Ishikawa (cell line): ENCODE measurements at regions not wholly inside any gene's neighbourhood (a gene's known extent, or its start where the extent isn't known, plus 50 kb on each side); places are given as distances from the start of the nearest gene placed in this dataset.

Source experiments
- CEBPB ChIP-seq: IDR thresholded peaks from 2 replicates; pipeline ENCODE4 v1.6.1; 2012
- CREB1 ChIP-seq: IDR thresholded peaks from 2 replicates; pipeline ENCODE4 v1.6.1; 2012; ENCODE audit warnings: low read depth
- EGR1 ChIP-seq: IDR thresholded peaks from 2 replicates; pipeline ENCODE4 v1.6.1; 2012
- EP300 ChIP-seq: IDR thresholded peaks from 2 replicates; pipeline ENCODE4 v1.6.1; 2012; ENCODE audit warnings: borderline replicate concordance
- FOXM1 ChIP-seq: IDR thresholded peaks from 2 replicates; pipeline ENCODE4 v1.6.1; 2012; ENCODE audit warnings: low read depth, borderline replicate concordance
- NFIC ChIP-seq: IDR thresholded peaks from 2 replicates; pipeline ENCODE4 v1.6.1; 2012
- RAD21 ChIP-seq: IDR thresholded peaks from 2 replicates; pipeline ENCODE4 v1.6.1; 2012; ENCODE audit warnings: low read depth
- TAF1 ChIP-seq: IDR thresholded peaks from 2 replicates; pipeline ENCODE4 v1.6.1; 2012; ENCODE audit warnings: low read depth, mild to moderate bottlenecking
- TCF12 ChIP-seq: IDR thresholded peaks from 2 replicates; pipeline ENCODE4 v1.6.1; 2012; ENCODE audit warnings: low read depth
- TEAD4 ChIP-seq: IDR thresholded peaks from 2 replicates; pipeline ENCODE4 v1.6.1; 2012
- YY1 ChIP-seq: IDR thresholded peaks from 2 replicates; pipeline ENCODE4 v1.6.1; 2012; ENCODE audit warnings: low read depth
- ZBTB7A ChIP-seq: IDR thresholded peaks from 2 replicates; pipeline ENCODE4 v1.6.1; 2012; ENCODE audit warnings: low read depth
- TF ChIP-seq, protein P1 (sequence below): IDR thresholded peaks from 2 replicates; pipeline ENCODE4 v1.6.1; 2012
- TF ChIP-seq, protein P2 (sequence below): IDR thresholded peaks from 2 replicates; pipeline ENCODE4 v1.6.1; 2012; ENCODE audit warnings: low read depth, mild to moderate bottlenecking
- TF ChIP-seq, protein P3 (sequence below): IDR thresholded peaks from 2 replicates; pipeline ENCODE4 v1.6.1; 2012

DNA sequence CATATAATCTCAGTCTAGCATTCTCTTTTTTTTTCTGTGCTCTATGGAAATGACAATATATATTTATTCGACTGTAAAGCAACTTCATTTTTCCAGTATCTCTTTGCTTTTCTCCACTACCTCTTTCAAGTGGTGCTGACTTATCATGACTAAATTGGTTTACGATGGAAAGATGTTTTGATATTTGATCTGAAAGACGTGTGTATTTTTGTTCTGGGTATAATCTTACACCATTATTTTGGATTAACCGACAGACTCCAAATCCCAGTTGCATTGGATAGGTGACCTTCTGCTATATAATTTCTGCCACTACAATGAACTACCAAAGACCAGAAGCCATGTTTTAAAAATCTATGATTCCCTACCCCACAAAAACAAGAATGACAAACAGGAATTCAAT, 380.5 kb upstream of the NFE2L3 start:
- TF ChIP-seq, protein P1, sequence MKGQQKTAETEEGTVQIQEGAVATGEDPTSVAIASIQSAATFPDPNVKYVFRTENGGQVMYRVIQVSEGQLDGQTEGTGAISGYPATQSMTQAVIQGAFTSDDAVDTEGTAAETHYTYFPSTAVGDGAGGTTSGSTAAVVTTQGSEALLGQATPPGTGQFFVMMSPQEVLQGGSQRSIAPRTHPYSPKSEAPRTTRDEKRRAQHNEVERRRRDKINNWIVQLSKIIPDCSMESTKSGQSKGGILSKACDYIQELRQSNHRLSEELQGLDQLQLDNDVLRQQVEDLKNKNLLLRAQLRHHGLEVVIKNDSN = no peak
- TF ChIP-seq ZBTB7A (no peak), FOXM1 (no peak), CEBPB (no peak), TEAD4 (no peak), TCF12 (no peak), NFIC (no peak), CREB1 (no peak)
- TF ChIP-seq, protein P2, sequence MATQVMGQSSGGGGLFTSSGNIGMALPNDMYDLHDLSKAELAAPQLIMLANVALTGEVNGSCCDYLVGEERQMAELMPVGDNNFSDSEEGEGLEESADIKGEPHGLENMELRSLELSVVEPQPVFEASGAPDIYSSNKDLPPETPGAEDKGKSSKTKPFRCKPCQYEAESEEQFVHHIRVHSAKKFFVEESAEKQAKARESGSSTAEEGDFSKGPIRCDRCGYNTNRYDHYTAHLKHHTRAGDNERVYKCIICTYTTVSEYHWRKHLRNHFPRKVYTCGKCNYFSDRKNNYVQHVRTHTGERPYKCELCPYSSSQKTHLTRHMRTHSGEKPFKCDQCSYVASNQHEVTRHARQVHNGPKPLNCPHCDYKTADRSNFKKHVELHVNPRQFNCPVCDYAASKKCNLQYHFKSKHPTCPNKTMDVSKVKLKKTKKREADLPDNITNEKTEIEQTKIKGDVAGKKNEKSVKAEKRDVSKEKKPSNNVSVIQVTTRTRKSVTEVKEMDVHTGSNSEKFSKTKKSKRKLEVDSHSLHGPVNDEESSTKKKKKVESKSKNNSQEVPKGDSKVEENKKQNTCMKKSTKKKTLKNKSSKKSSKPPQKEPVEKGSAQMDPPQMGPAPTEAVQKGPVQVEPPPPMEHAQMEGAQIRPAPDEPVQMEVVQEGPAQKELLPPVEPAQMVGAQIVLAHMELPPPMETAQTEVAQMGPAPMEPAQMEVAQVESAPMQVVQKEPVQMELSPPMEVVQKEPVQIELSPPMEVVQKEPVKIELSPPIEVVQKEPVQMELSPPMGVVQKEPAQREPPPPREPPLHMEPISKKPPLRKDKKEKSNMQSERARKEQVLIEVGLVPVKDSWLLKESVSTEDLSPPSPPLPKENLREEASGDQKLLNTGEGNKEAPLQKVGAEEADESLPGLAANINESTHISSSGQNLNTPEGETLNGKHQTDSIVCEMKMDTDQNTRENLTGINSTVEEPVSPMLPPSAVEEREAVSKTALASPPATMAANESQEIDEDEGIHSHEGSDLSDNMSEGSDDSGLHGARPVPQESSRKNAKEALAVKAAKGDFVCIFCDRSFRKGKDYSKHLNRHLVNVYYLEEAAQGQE = no peak

DNA sequence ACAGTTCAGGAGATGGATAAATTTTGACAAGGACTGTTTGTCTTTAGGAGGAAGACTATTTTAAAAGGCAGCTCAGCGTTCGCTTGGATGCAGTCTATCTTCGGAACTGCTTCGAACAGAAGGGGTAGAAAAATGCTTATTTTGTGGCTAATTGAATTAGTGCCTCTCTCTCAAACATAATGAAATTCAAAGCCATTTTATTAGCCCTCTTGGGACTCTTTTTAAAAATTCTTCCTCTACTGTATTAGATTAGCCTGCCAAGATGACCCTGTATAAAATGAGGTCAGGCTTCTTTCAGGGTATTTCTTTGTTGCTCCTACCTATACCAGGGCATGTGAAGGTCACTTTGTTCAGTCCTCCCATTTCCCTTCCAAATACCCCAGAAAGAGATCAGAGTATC, 379.2 kb upstream of the NFE2L3 start:
- TF ChIP-seq, protein P3, sequence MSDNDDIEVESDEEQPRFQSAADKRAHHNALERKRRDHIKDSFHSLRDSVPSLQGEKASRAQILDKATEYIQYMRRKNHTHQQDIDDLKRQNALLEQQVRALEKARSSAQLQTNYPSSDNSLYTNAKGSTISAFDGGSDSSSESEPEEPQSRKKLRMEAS = no peak
- TF ChIP-seq TAF1 = no peak

DNA sequence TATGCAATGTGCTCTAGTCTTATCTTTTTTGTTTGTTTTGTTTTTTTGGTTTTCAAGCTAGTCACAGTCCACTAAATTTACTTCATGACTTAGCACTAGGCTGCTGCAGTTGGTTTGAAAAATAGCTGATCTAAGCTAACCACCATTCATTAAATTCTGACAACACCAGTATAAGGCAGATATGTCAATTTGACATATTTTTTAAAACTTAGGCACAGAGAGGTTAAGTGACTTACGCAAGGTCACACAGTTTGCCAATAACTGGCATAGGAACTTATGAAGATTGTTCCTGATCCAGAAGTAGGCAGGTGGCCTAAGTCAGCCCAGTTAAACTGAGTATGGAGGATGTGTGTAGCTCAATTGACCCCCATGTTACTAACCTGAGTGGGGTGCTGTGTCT, 377.3 kb upstream of the NFE2L3 start:
- TF ChIP-seq, protein P1 = no peak
- TF ChIP-seq ZBTB7A = no peak
- no peak for TF ChIP-seq FOXM1
- TF ChIP-seq CREB1 = no peak
- no peak for TF ChIP-seq YY1
- TF ChIP-seq TEAD4 = no peak
- no peak for TF ChIP-seq RAD21
- no peak for TF ChIP-seq TAF1
- TF ChIP-seq TCF12 = no peak
- TF ChIP-seq, protein P2 = no peak
- TF ChIP-seq, protein P3 = no peak
- TF ChIP-seq NFIC = no peak
- no peak for TF ChIP-seq EP300
- TF ChIP-seq EGR1 = no peak

DNA sequence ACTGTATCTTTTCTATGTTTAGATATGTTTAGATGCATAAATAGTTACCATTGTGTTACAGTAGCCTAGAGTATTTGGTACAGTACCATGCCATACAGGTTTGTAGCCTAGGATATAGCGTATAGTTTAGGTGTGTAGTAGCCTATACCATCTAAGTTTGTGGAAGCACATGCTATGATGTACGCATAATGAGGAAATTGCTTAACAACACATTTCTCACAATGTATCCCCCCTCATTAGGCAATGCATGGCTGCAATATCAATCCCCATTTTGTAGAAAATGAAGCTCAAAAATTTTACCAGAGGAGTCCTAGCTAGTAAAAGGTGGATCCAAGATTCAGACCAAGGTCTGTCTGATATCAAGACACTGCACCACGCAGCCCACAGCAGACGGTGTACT, 376.4 kb upstream of the NFE2L3 start:
- TF ChIP-seq FOXM1 = no peak
- TF ChIP-seq TEAD4 = no peak
- no peak for TF ChIP-seq YY1

DNA sequence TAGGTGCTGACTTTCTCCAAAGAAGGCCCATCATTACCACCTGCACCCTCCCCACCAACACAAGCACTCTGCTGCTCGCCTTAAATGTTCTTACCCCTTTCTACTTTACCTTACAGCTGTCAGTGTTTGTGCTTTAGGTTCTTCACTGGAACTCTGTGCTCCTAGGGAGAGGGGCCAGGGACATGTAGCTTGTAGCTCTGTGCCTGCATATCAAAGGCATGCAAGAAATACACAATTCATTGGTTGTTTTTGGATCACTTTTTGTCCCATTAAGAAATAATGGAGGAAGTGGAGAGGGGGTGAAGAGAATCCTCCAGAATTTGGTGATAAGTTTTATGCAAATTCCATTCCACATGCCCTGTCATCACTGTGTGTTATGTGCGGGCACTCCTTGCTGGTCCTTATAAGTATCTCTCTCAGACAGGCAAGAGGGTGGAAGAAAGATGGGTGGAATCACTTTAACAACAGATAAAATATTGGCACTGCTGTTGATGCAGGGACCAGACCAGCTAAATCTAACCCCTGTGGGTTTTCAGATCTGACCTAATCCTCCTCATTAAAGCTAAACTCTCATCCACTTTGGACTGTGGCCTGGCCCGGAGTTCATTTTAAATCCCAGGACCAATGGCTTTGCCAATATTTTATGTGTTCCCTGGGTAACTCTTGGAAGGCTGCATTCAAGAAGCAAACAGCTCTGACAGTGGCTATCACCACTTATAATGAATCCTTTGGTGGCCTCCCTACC, 375.8 kb upstream of the NFE2L3 start:
- TF ChIP-seq RAD21 = no peak
- TF ChIP-seq NFIC = no peak
- TF ChIP-seq ZBTB7A = no peak
- TF ChIP-seq, protein P1 = no peak
- no peak for TF ChIP-seq FOXM1
- TF ChIP-seq TCF12 = no peak
- TF ChIP-seq CEBPB = no peak
- TF ChIP-seq EP300 = no peak
- TF ChIP-seq, protein P3 = no peak
- TF ChIP-seq TEAD4 = no peak
- TF ChIP-seq TAF1 = no peak
- TF ChIP-seq EGR1 = no peak
- no peak for TF ChIP-seq CREB1
- TF ChIP-seq YY1 = no peak
- TF ChIP-seq, protein P2 = no peak
